ENCODE measurements at regions not wholly inside any gene's neighbourhood (a gene's known extent, or its start where the extent isn't known, plus 50 kb on each side); places are given as distances from the start of the nearest gene placed in this dataset.

- H3K9ac ChIP-seq (ENCODE audit: low read depth, low read length), result no peak overlapping the region
- H3K9me3 ChIP-seq (replicated peaks; ENCODE audit: low read length), result peaks cover 7% of the 10 kb centered on the region
- no peak overlapping the region for H3K4me2 ChIP-seq (ENCODE audit: low read length)
- H3K27me3 ChIP-seq (ENCODE audit: control insufficient read depth, insufficient read depth, low read length), result no peaks in the 10 kb centered on the region
- H3K4me3 ChIP-seq (ENCODE audit: low read length), result no peak overlapping the region
- no peaks in the 10 kb centered on the region for H3K4me1 ChIP-seq (ENCODE audit: control insufficient read depth, insufficient read depth, low read length)
- no peaks in the 10 kb centered on the region for H3K36me3 ChIP-seq (ENCODE audit: insufficient read depth, low read length)
These were observed 954.2 kb upstream of the SEMA6D start for GRCh38 chr15:46763091-46763490.

GRCh38 chr15:46764851-46765250, 952.5 kb upstream of the SEMA6D start:
- no peak overlapping the region for H3K4me2 ChIP-seq (ENCODE audit: low read length)
- H3K36me3 ChIP-seq (ENCODE audit: insufficient read depth, low read length), result no peaks in the 10 kb centered on the region
- H3K4me3 ChIP-seq (ENCODE audit: low read length), result no peak overlapping the region
- H3K9me3 ChIP-seq (replicated peaks; ENCODE audit: low read length), result peaks cover 13% of the 10 kb centered on the region
- no peaks in the 10 kb centered on the region for H3K27me3 ChIP-seq (ENCODE audit: control insufficient read depth, insufficient read depth, low read length)
- H3K9ac ChIP-seq (ENCODE audit: low read depth, low read length), result no peak overlapping the region
- no peaks in the 10 kb centered on the region for H3K4me1 ChIP-seq (ENCODE audit: control insufficient read depth, insufficient read depth, low read length)

- H3K36me3 ChIP-seq (ENCODE audit: insufficient read depth, low read length), result no peaks in the 10 kb centered on the region
- H3K4me3 ChIP-seq (ENCODE audit: low read length), result no peak overlapping the region
- no peak overlapping the region for H3K9ac ChIP-seq (ENCODE audit: low read depth, low read length)
- H3K9me3 ChIP-seq (replicated peaks; ENCODE audit: low read length), result peaks cover 13% of the 10 kb centered on the region
- no peak overlapping the region for H3K4me2 ChIP-seq (ENCODE audit: low read length)
- no peaks in the 10 kb centered on the region for H3K27me3 ChIP-seq (ENCODE audit: control insufficient read depth, insufficient read depth, low read length)
- H3K4me1 ChIP-seq (ENCODE audit: control insufficient read depth, insufficient read depth, low read length), result no peaks in the 10 kb centered on the region
These were observed 951.3 kb upstream of the SEMA6D start for GRCh38 chr15:46766021-46766420.

GRCh38 chr15:46768287-46768686, 949.0 kb upstream of the SEMA6D start:
- Histone ChIP-seq H3K4me2 (ENCODE audit: low read length) (no peak overlapping the region), H3K9ac (ENCODE audit: low read depth, low read length) (no peak overlapping the region), H3K4me1 (ENCODE audit: control insufficient read depth, insufficient read depth, low read length) (no peaks in the 10 kb centered on the region), H3K4me3 (ENCODE audit: low read length) (no peak overlapping the region), H3K27me3 (ENCODE audit: control insufficient read depth, insufficient read depth, low read length) (no peaks in the 10 kb centered on the region), H3K9me3 (replicated peaks; ENCODE audit: low read length) (peaks cover 9% of the 10 kb centered on the region), H3K36me3 (ENCODE audit: insufficient read depth, low read length) (no peaks in the 10 kb centered on the region)

GRCh38 chr15:46773016-46773415, 944.3 kb upstream of the SEMA6D start:
- Histone ChIP-seq H3K27me3 (ENCODE audit: control insufficient read depth, insufficient read depth, low read length) (no peaks in the 10 kb centered on the region), H3K4me3 (ENCODE audit: low read length) (no peak overlapping the region), H3K9ac (ENCODE audit: low read depth, low read length) (no peak overlapping the region), H3K36me3 (ENCODE audit: insufficient read depth, low read length) (no peaks in the 10 kb centered on the region), H3K4me2 (ENCODE audit: low read length) (no peak overlapping the region), H3K9me3 (replicated peaks; ENCODE audit: low read length) (peaks cover 6% of the 10 kb centered on the region), H3K4me1 (ENCODE audit: control insufficient read depth, insufficient read depth, low read length) (no peaks in the 10 kb centered on the region)

GRCh38 chr15:46778876-46779275, 938.4 kb upstream of the SEMA6D start:
- no peaks in the 10 kb centered on the region for H3K4me1 ChIP-seq (ENCODE audit: control insufficient read depth, insufficient read depth, low read length)
- H3K9me3 ChIP-seq (replicated peaks; ENCODE audit: low read length), result no peaks in the 10 kb centered on the region
- H3K27me3 ChIP-seq (ENCODE audit: control insufficient read depth, insufficient read depth, low read length), result no peaks in the 10 kb centered on the region
- no peak overlapping the region for H3K4me3 ChIP-seq (ENCODE audit: low read length)
- H3K36me3 ChIP-seq (ENCODE audit: insufficient read depth, low read length), result no peaks in the 10 kb centered on the region
- no peak overlapping the region for H3K9ac ChIP-seq (ENCODE audit: low read depth, low read length)
- no peak overlapping the region for H3K4me2 ChIP-seq (ENCODE audit: low read length)

- Histone ChIP-seq H3K9me3 (replicated peaks; ENCODE audit: low read length) (no peaks in the 10 kb centered on the region), H3K4me2 (ENCODE audit: low read length) (no peak overlapping the region), H3K4me1 (ENCODE audit: control insufficient read depth, insufficient read depth, low read length) (no peaks in the 10 kb centered on the region)
These were observed 930.6 kb upstream of the SEMA6D start for GRCh38 chr15:46786590-46787285.

GRCh38 chr15:46795685-46796084, 921.6 kb upstream of the SEMA6D start:
- H3K36me3 ChIP-seq (ENCODE audit: insufficient read depth, low read length), result no peaks in the 10 kb centered on the region
- no peak overlapping the region for H3K4me2 ChIP-seq (ENCODE audit: low read length)
- H3K9ac ChIP-seq (ENCODE audit: low read depth, low read length), result no peak overlapping the region
- H3K4me1 ChIP-seq (ENCODE audit: control insufficient read depth, insufficient read depth, low read length), result no peaks in the 10 kb centered on the region
- H3K27me3 ChIP-seq (ENCODE audit: control insufficient read depth, insufficient read depth, low read length), result no peaks in the 10 kb centered on the region
- no peak overlapping the region for H3K4me3 ChIP-seq (ENCODE audit: low read length)
- peaks cover 4% of the 10 kb centered on the region for H3K9me3 ChIP-seq (replicated peaks; ENCODE audit: low read length)

More at GRCh38 chr15:46786590-46787285, 930.6 kb upstream of the SEMA6D start:
- Histone ChIP-seq H3K36me3 (ENCODE audit: insufficient read depth, low read length) (no peaks in the 10 kb centered on the region), H3K4me3 (ENCODE audit: low read length) (no peak overlapping the region), H3K9ac (ENCODE audit: low read depth, low read length) (no peak overlapping the region), H3K27me3 (ENCODE audit: control insufficient read depth, insufficient read depth, low read length) (no peaks in the 10 kb centered on the region)

GRCh38 chr15:46808834-46809233, 908.5 kb upstream of the SEMA6D start:
- Histone ChIP-seq H3K9ac (ENCODE audit: low read depth, low read length) (no peak overlapping the region), H3K36me3 (ENCODE audit: insufficient read depth, low read length) (no peaks in the 10 kb centered on the region), H3K4me2 (ENCODE audit: low read length) (no peak overlapping the region), H3K27me3 (ENCODE audit: control insufficient read depth, insufficient read depth, low read length) (no peaks in the 10 kb centered on the region), H3K4me3 (ENCODE audit: low read length) (no peak overlapping the region), H3K4me1 (ENCODE audit: control insufficient read depth, insufficient read depth, low read length) (no peaks in the 10 kb centered on the region), H3K9me3 (replicated peaks; ENCODE audit: low read length) (peaks cover 4% of the 10 kb centered on the region)

- Histone ChIP-seq H3K27me3 (ENCODE audit: control insufficient read depth, insufficient read depth, low read length) (no peaks in the 10 kb centered on the region), H3K4me3 (ENCODE audit: low read length) (no peak overlapping the region)
These were observed 902.1 kb upstream of the SEMA6D start for GRCh38 chr15:46815240-46815639.

GRCh38 chr15:46815765-46816164, 901.5 kb upstream of the SEMA6D start:
- H3K36me3 ChIP-seq (ENCODE audit: insufficient read depth, low read length), result no peaks in the 10 kb centered on the region

More at GRCh38 chr15:46815240-46815639, 902.1 kb upstream of the SEMA6D start:
- H3K4me1 ChIP-seq (ENCODE audit: control insufficient read depth, insufficient read depth, low read length), result no peaks in the 10 kb centered on the region
- no peak overlapping the region for H3K4me2 ChIP-seq (ENCODE audit: low read length)
- H3K36me3 ChIP-seq (ENCODE audit: insufficient read depth, low read length), result no peaks in the 10 kb centered on the region
- H3K9ac ChIP-seq (ENCODE audit: low read depth, low read length), result no peak overlapping the region
- H3K9me3 ChIP-seq (replicated peaks; ENCODE audit: low read length), result peaks cover 10% of the 10 kb centered on the region

GRCh38 chr15:46848704-46849103, 868.6 kb upstream of the SEMA6D start:
- Histone ChIP-seq H3K27me3 (ENCODE audit: control insufficient read depth, insufficient read depth, low read length) (no peaks in the 10 kb centered on the region), H3K9ac (ENCODE audit: low read depth, low read length) (no peak overlapping the region), H3K4me3 (ENCODE audit: low read length) (no peak overlapping the region), H3K36me3 (ENCODE audit: insufficient read depth, low read length) (no peaks in the 10 kb centered on the region), H3K4me1 (ENCODE audit: control insufficient read depth, insufficient read depth, low read length) (no peaks in the 10 kb centered on the region), H3K4me2 (ENCODE audit: low read length) (no peak overlapping the region), H3K9me3 (replicated peaks; ENCODE audit: low read length) (peaks cover 18% of the 10 kb centered on the region)

More at GRCh38 chr15:46815765-46816164, 901.5 kb upstream of the SEMA6D start:
- Histone ChIP-seq H3K4me3 (ENCODE audit: low read length) (no peak overlapping the region), H3K9me3 (replicated peaks; ENCODE audit: low read length) (peaks cover 6% of the 10 kb centered on the region), H3K4me2 (ENCODE audit: low read length) (no peak overlapping the region), H3K9ac (ENCODE audit: low read depth, low read length) (no peak overlapping the region), H3K4me1 (ENCODE audit: control insufficient read depth, insufficient read depth, low read length) (no peaks in the 10 kb centered on the region), H3K27me3 (ENCODE audit: control insufficient read depth, insufficient read depth, low read length) (no peaks in the 10 kb centered on the region)

Data from skeletal muscle satellite cell (primary cell).